Epithelial cell of esophagus (primary cell): ENCODE measurements at regions not wholly inside any gene's neighbourhood (a gene's known extent, or its start where the extent isn't known, plus 50 kb on each side); places are given as distances from the start of the nearest gene placed in this dataset.

ENCODE experiments used
- DNase-seq: peaks from one replicate; pipeline ENCODE4 v3.0.0; 2010; ENCODE audit warnings: low read depth
- H3K4me3 ChIP-seq: 2 replicates; pipeline ENCODE4 v1.5.1; 2011; ENCODE audit warnings: mild to moderate bottlenecking, low read length, control low read depth
- TF ChIP-seq, protein P1 (sequence below): IDR thresholded peaks from 2 replicates; pipeline ENCODE4 v1.5.1; 2011; ENCODE audit warnings: low read depth, mild to moderate bottlenecking, low read length, control low read depth, inconsistent platforms; ENCODE audit not compliant: insufficient read depth; ENCODE audit errors: missing control alignments

DNA sequence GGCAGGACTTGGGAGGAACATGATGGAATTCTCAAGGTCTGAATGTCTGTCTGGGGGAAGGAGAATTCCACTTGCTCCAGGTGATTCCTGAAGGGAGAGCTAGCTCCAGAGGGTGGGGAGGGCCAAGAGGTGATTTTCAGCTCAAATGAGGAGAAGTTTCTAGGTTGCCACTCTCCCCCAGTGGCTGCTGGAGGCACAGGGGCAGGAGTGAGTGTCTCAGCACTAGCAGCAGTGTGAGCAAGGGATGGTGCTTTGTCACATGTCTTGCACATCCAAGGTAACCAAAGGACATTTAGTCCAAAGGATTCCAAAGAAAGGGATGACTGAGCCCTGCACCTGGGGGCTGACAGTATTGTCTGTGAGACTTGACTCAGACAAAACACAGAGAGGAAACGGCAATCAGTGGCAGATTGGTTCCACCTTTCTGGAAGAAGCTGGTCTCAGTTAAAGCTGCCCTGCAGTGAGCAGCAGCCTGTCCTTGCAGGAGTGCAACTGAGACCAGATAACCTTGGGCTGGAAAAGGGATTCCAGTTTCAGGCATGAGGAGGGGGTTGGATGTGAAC is 51.2 kb upstream of the PCBD1 start:
- no peak overlapping the region for H3K4me3 ChIP-seq
- DNase-seq, result no peak
- TF ChIP-seq, protein P1, sequence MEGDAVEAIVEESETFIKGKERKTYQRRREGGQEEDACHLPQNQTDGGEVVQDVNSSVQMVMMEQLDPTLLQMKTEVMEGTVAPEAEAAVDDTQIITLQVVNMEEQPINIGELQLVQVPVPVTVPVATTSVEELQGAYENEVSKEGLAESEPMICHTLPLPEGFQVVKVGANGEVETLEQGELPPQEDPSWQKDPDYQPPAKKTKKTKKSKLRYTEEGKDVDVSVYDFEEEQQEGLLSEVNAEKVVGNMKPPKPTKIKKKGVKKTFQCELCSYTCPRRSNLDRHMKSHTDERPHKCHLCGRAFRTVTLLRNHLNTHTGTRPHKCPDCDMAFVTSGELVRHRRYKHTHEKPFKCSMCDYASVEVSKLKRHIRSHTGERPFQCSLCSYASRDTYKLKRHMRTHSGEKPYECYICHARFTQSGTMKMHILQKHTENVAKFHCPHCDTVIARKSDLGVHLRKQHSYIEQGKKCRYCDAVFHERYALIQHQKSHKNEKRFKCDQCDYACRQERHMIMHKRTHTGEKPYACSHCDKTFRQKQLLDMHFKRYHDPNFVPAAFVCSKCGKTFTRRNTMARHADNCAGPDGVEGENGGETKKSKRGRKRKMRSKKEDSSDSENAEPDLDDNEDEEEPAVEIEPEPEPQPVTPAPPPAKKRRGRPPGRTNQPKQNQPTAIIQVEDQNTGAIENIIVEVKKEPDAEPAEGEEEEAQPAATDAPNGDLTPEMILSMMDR, result no peak

DNA sequence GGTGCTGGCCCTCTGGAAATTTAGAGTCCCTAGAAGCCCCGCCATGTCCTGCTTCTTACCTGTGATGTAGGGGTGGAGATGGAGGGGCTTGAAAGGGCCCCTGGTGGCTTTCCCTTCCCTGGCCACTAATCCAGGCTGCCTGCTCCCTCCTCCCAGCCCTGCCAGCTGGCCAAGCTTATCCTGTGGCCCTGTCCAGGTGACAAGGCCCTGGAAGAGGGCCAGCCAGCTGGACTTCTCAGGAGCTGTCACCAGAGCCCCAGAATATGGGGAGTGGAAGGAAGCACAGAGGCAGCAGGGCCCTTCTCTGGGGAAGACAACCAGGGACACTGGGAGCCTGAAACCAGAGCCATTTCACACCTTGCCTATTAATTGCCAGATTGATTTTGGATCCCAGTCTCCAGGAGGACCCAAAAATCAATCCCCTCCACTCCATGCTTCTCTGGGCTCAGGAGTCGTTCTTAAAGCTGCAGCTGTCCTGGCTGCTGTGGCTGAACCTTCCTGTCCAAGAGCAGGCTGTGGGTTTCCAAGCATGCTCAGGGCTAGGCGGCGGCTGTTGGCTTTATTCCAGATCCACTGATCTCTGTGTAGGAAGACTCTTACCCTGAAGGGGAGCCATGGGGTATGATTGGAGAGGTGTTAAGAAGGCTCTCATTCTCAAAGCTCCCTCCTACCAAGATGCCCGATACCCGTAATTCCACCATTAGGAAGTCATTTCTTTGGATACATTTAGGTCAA is 52.6 kb upstream of the PCBD1 start:
- H3K4me3 ChIP-seq, result no peak overlapping the region
- TF ChIP-seq, protein P1, result no peak
- DNase-seq, result peak; percentile 23

DNA sequence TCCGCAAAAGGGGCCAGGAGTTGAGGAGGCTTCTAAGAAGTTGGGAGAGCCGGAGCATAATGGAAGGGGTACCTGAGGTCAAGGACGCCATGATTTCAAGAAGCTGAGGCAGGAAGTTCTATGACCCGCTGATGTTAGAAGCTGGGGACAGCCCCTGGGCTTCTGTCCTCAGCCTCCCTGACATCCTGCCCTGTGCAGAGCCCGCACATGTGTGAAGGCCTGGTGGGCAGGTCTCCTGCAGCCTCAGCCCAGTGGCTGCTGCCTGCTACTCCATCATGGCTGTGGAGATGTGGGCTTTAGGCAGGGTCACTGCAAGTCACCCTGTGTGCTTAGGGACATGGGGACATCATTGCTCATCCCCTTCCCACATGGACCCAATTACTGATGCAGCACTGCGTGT is 53.8 kb upstream of the PCBD1 start:
- H3K4me3 ChIP-seq, result no peak overlapping the region
- TF ChIP-seq, protein P1, result no peak

DNA sequence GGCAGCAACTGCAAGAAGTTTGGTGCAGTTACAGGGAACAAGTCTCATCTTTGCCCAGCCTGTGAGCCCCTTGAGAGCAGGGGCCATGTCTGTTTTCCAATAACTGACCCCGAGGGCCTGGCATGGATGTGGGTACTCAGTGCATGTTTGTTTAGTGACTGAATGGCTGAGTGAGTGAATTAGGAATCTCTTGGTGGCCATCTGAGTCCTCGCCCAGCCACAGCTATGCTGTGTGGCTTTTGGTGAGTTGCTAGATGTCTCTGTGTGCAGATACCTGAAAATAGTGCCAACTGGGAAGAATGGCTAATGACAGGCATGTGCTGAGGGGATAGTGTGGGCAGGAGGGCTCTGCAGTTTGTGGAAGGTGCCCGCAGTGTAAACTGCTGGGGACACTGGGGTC is 54.4 kb upstream of the PCBD1 start:
- TF ChIP-seq, protein P1, result no peak
- DNase-seq, result no peak
- H3K4me3 ChIP-seq, result no peak overlapping the region

More for the DNA sequence above, 53.8 kb upstream of the PCBD1 start:
- no peak for DNase-seq

DNA sequence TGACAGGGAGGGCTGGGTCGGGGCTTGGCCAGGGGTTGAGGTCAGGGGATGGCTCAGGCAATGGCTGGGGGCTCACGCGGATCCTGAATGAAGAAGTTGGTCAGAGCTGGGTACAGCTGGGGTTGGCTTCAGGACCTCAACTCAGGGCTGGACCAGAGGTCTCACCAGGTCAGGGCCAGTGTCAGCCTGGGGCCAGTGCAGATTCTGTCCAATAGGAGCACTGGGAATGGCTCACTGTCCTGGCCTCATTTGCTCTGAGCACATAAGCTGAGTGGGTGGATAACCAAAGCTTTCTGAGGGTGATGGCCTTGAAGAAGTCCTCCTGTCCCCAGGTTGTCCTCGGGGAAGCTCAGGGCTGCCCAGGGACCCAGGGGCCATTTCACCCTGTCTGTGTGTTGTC is 54.9 kb upstream of the PCBD1 start:
- TF ChIP-seq, protein P1, result no peak
- no peak overlapping the region for H3K4me3 ChIP-seq
- no peak for DNase-seq

DNA sequence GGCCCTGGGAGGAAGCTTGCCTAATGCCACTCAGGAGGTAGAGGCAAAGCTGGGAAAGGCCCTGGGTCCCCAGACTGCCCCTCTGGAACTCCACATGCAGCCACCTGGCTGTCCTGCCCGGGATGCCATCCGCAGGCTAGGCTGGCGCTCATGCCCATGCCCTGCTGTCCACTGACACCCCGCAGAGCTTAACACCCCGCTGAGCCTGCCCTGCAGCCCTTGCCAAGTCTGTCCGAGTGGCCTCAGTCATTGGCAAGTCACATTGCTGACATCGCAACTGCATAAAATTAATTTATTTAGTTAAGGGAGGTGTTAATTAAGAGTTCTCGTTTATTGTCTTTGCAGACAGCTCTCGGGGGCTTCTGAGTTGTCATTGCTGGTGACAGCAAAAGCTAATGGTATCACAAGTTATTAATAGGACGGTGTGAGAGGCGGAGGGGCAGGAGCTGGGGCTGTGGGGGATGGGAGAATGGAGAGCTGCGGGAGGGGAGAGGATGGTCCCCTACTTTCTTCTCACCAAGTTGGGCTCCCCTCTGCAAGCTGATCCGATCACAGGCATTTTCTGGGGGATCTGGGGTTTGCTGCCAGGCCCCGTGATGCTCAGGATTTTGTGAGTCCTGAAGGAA is 55.6 kb upstream of the PCBD1 start:
- TF ChIP-seq, protein P1, result no peak
- H3K4me3 ChIP-seq, result no peak overlapping the region
- DNase-seq, result no peak
